Kidney epithelial cell (primary cell): ENCODE measurements at regions not wholly inside any gene's neighbourhood (a gene's known extent, or its start where the extent isn't known, plus 50 kb on each side); places are given as distances from the start of the nearest gene placed in this dataset.

ENCODE experiments used
- DNase-seq: peaks from one replicate; pipeline ENCODE4 v3.0.0-alpha.2; 2010; ENCODE audit warnings: low read depth
- H3K27me3 ChIP-seq: 2 replicates; pipeline ENCODE4 v1.6.0; 2011; ENCODE audit warnings: low read length; ENCODE audit not compliant: control insufficient read depth, insufficient read depth
- H3K36me3 ChIP-seq: 2 replicates; pipeline ENCODE4 v1.5.1; 2011; ENCODE audit warnings: low read length; ENCODE audit not compliant: control insufficient read depth, insufficient read depth
- H3K4me3 ChIP-seq: 2 replicates; pipeline ENCODE4 v1.5.1; 2011; ENCODE audit warnings: low read depth, mild to moderate bottlenecking, control low read depth, low read length
- TF ChIP-seq, protein P1 (sequence below): IDR thresholded peaks from 2 replicates; pipeline ENCODE4 v1.5.1; 2011; ENCODE audit warnings: mild to moderate bottlenecking, moderate library complexity, low read length, control low read depth, inconsistent platforms; ENCODE audit not compliant: insufficient read depth, poor library complexity, severe bottlenecking

- TF ChIP-seq, protein P1, sequence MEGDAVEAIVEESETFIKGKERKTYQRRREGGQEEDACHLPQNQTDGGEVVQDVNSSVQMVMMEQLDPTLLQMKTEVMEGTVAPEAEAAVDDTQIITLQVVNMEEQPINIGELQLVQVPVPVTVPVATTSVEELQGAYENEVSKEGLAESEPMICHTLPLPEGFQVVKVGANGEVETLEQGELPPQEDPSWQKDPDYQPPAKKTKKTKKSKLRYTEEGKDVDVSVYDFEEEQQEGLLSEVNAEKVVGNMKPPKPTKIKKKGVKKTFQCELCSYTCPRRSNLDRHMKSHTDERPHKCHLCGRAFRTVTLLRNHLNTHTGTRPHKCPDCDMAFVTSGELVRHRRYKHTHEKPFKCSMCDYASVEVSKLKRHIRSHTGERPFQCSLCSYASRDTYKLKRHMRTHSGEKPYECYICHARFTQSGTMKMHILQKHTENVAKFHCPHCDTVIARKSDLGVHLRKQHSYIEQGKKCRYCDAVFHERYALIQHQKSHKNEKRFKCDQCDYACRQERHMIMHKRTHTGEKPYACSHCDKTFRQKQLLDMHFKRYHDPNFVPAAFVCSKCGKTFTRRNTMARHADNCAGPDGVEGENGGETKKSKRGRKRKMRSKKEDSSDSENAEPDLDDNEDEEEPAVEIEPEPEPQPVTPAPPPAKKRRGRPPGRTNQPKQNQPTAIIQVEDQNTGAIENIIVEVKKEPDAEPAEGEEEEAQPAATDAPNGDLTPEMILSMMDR, result no peak
- Histone ChIP-seq H3K36me3 (no peaks in the 10 kb centered on the region), H3K27me3 (no peaks in the 10 kb centered on the region), H3K4me3 (no peak overlapping the region)
- DNase-seq, result no peak
These were observed 372.1 kb upstream of the SGCD start for GRCh38 chr5:155954701-155955445.

DNA sequence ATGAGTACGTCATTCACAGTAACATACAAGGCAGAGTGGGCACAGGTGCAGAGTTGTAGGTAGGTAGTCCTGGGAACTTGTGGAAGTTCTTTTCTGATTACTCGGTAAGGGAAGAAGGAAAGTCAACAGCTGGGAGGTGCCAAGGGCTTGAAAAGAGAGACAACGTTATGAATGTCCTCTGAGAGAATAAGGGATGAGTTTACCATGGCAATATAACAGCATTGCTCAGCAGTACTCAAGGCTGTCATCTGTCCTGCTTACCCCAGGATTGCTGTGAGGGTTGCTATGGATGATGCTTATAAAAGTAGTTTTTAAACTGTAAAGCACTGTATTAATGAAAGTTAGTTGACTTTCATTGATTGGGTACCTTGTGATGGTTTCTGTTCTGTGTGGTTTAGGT is 369.1 kb upstream of the SGCD start:
- TF ChIP-seq, protein P1, result no peak
- H3K4me3 ChIP-seq, result no peak overlapping the region
- H3K27me3 ChIP-seq, result no peaks in the 10 kb centered on the region
- no peak for DNase-seq
- H3K36me3 ChIP-seq, result no peaks in the 10 kb centered on the region

DNA sequence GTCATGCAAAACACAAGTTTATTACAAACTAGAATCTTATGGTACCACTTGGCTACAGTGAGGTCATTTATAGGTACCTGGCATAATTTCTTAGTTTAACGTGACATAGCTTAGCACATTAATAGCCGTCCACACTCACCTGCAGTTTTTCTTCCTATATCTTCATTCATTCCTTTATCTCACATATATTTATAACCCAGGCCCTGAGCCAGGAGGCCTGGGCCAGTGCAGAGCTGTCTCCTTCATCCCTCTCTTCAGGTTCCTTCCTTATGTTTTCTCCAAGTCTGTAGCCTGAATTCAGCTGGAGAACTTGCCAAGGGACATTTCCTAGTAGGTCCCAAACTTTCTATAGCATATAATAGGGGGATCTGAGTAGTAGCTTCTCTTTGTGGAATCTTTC is 367.9 kb upstream of the SGCD start:
- Histone ChIP-seq H3K36me3 (no peaks in the 10 kb centered on the region), H3K4me3 (no peak overlapping the region), H3K27me3 (no peaks in the 10 kb centered on the region)
- no peak for DNase-seq
- TF ChIP-seq, protein P1, result no peak

DNA sequence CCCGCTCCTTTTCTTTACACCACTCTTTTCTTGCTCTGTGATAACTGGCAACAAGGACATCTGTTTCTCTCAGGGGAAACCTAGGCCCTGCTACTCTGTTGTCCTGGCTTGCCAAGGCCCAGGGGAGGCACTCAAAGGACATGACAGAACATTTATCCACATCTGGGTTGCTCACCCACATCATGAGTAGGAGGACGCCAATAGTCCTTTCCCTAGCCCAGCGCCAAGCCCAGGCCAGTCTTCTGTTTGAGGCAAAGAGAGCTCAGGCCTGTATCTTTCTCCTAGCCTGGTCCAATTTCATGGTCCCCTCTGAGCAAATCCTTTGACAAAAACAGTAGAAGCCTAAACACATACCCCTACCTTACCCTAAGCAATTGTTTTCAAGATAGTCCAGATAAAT is 366.8 kb upstream of the SGCD start:
- no peaks in the 10 kb centered on the region for H3K27me3 ChIP-seq
- no peak for DNase-seq
- H3K4me3 ChIP-seq, result no peak overlapping the region
- TF ChIP-seq, protein P1, result no peak
- no peaks in the 10 kb centered on the region for H3K36me3 ChIP-seq

- no peaks in the 10 kb centered on the region for H3K36me3 ChIP-seq
- H3K4me3 ChIP-seq, result no peak overlapping the region
- TF ChIP-seq, protein P1, result no peak
- no peaks in the 10 kb centered on the region for H3K27me3 ChIP-seq
- DNase-seq, result no peak
These were observed 357.4 kb upstream of the SGCD start for GRCh38 chr5:155969537-155969936.

DNA sequence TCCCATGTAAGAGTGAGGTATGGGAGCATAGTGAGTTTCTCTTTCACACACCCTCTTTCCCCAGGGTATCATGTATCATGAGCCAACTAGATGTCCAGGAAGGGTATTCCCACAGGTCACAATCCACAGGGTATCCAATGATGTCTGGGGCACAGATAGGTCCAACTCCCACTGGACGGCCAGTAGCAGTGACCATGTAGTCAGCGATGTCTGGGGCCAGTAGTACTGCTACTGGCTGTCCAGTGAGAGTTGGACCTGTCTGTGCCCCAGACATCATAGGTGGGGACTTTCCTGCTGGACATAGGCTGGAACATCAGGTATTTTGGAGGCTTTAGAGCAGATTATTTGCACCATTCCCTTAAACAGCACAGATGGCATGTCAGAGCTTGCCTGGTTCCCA is 352.6 kb upstream of the SGCD start:
- TF ChIP-seq, protein P1, result no peak
- no peaks in the 10 kb centered on the region for H3K27me3 ChIP-seq
- no peak overlapping the region for H3K4me3 ChIP-seq
- no peak for DNase-seq
- H3K36me3 ChIP-seq, result no peaks in the 10 kb centered on the region
